NCI-H82 (cell line): ENCODE measurements at regions not wholly inside any gene's neighbourhood (a gene's known extent, or its start where the extent isn't known, plus 50 kb on each side); places are given as distances from the start of the nearest gene placed in this dataset.
"Not testable (repeated sequence)": the region's sequence is repeated elsewhere in the genome, so short reads cannot be mapped to it uniquely, and the experiment has no call there.

Experiments
- DNase-seq: peaks from one replicate; lab custom pipeline; 2025; lab: John Stamatoyannopoulos, UW

- no peak for DNase-seq
Observed at GRCh38 chr16:88303890-88304819, 78.6 kb upstream of the ZNF469 start.

DNA sequence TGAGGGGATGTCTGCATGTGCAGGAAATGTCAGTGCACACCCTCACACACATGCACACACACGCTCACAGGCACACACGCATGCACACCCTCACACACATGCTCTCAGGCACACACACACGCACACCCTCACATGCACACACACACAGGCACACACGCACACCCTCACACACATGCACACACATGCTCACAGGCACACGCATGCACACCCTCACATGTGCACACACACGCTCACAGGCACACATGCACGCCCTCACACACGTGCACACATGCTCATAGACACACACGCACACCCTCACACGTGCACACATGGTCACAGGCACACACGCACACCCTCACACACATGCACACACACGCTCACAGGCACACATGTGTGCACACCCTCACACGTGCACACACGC lies 77.6 kb upstream of the ZNF469 start:
- DNase-seq = no peak

- no peak for DNase-seq
Observed at GRCh38 chr16:88306411-88306810, 76.3 kb upstream of the ZNF469 start.

DNA sequence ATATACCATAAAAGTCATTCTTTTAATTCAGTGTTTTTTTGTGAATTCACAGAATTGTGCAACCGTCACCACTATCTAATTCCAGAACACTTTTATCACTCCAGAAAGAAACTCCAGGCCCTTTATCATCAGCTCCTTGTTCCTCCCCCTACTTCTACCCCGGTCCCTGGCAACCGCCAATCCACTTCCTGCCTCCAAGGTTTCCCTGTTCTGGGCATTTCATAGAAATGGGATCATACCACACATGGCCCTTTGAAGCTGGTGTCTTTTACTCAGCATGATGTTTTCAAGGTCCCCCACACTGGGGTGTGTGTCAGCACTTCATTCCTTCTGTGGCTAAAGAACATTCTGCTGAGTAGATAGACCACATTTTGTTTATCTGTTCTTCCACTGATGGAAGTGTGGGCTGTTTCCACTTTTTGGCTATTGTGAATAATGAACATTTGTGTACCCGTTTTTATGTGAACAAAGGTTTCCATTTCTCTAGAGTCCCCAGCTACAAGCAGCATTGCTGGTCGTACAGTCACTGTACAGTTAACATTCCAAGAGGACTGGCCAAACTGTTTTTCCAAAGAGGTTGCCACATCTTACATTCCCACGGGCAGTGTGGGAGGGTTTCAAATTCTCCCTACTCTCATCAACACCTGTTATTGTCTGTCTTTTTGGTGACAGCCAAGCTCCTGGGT lies 75.8 kb upstream of the ZNF469 start:
- no peak for DNase-seq

GRCh38 chr16:88308441-88309173 lies 74.2 kb upstream of the ZNF469 start:
- DNase-seq = no peak

DNA sequence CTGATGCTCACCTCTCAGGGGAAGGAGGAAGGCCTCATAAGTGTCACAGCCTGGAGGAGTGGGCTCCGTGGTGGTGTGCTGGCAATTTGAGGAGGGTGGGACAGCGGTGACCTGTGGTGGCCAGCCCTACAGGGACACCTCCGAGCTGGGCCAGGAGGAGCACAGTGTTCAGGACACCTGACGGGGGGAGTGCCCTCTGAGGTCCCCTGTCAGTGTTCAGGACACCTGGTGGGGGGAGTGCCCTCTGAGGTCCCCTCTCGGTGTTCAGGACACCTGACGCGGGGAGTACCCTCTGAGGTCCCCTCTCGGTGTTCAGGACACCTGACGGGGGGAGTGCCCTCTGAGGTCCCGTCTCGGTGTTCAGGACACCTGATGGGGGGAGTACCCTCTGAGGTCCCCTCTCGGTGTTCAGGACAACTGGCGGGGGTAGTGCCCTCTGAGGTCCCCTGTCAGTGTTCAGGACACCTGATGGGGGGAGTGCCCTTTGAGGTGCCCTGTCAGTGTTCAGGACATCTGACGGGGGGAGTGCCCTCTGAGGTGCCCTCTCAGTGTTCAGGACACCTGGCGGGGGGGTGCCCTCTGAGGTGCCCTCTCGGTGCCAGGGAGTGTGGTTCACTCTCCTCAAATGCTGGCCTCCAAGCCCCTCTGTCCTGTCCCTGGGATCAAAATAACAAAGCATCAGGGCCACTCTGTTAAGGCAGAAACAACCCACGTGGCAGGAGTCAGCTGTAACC lies 73.4 kb upstream of the ZNF469 start:
- DNase-seq = no peak

GRCh38 chr16:88309908-88310265 lies 72.9 kb upstream of the ZNF469 start:
- DNase-seq = no peak

- DNase-seq = no peak
Observed at GRCh38 chr16:88310796-88311605, 71.8 kb upstream of the ZNF469 start.

DNA sequence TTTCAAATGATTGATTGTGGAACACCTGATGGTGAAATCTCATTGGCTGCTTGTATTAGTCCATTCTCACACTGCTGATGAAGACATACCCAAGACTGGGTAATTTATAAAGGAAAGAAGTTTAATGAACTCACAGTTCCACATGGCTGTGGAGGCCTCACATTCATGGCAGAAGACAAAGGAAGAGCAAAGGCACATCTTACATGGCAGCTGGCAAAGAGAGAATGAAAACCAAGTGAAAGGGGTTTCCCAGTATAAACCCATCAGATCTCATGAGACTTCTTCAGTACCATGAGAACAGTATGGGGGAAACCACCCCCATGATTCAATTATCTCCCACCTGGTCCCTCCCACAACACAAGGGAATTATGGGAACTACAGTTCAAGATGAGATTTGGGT lies 70.9 kb upstream of the ZNF469 start:
- not testable (repeated sequence) for DNase-seq

GRCh38 chr16:88312732-88313131 lies 70.0 kb upstream of the ZNF469 start:
- DNase-seq = no peak

DNA sequence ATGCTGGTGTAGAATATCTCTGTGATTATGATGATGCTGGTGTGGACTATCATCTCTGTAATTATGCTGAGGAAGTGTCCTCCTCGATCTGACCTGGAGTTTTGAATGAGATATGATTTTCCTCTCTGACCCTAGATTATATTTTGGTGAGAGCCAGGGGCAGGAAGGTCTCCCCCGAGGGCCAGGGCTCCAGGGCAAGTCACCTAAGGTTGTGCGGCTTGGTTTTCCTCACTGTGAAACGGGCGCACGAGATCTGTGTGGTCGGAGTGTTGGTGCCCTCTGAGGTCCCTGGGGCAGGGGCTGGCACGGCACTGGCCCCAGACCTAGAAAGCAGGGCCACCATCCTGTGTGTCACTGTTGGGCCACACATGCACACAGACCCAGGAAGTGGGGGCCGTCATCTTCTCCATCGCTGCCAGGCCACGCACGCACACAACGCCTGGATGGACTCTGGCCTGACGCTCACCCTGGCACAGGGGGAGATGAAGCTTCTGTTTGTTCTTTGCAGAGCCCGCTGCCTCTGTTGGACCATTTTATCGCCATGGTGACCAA lies 67.7 kb upstream of the ZNF469 start:
- no peak for DNase-seq

DNA sequence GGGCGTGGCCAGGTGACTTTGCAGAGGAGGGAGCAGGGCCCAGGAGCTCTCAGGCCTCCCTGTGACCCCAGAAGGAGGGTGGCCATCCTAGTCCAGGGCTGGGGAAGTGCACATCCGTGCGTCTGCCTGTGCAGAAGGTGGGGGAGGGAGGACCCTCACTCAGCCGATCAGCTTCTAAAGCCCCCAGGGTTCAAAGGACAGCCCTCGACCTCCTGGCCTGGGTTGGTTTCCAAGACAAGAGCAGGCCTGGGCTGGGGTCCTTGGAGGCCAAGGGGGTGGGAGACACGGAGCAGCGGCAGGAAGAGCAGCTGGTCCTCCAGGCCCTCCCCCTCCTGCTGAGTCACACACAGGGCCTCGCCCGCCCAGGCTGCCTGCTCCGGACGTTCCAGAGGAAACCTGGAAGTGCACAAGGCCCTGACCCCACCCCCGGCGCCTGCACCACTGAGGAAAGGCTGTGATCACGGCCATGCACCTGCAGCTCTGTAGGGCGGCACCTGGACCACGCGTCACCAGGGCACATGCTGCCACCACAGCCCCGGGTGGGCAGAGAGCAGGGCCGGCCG lies 67.1 kb upstream of the ZNF469 start:
- no peak for DNase-seq

DNA sequence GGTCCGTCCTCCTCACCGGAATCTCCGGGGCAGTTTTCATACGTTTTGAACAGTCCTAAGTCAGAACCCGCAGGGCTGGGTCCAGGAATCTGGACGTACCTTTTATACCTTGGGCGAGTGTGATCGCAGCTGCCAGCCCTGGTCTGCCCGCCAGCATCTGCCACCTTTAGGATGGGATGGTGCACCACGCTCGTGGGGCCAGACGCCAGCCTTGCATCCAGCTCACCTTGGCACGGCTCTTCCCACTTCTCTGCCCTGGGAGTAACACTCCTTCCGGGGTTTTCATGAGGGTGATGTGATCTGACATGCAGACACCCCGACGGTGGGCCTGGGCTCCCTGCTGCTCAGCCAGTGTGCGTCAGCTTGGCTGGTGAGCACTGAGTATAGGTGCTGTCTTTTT lies 66.6 kb upstream of the ZNF469 start:
- DNase-seq = no peak

DNA sequence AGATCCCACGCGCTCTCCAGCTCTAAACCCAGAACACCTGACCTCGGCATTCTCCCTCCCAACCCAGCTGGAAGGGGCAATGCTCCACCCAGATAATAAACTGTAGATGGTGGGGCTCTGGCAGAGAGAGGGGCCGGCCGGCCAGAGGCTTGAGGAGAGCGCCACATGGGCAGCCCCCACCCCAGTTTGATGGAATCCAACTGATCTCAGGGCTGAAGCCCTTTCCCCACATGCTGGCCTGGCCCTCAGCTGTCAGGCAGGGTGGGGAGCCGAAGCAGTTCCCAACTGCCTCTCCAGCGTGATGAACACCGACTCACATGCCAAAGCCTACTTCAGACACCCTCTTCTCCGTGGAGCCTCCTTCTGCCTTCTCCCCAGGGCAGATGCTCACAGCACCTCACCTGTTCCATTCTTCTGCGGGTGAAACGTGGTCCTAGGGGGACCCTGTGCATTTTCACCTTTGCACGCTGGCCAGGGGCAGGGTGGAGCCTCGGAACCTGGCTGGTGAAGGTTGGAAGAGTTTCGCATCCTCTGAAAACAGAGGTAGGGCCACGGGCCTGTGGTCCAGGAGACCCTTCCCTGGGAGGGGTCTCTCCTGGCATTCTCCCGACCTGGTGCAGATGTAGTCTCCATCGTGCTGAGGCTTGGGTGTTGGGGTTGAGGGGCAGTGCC lies 65.7 kb upstream of the ZNF469 start:
- no peak for DNase-seq

GRCh38 chr16:88317613-88317965 lies 65.2 kb upstream of the ZNF469 start:
- no peak for DNase-seq

GRCh38 chr16:88318051-88318450 lies 64.7 kb upstream of the ZNF469 start:
- DNase-seq = no peak

GRCh38 chr16:88318521-88318920 lies 64.2 kb upstream of the ZNF469 start:
- DNase-seq = no peak

- DNase-seq = no peak
Observed at GRCh38 chr16:88319116-88319965, 63.4 kb upstream of the ZNF469 start.

GRCh38 chr16:88320947-88321634 lies 61.7 kb upstream of the ZNF469 start:
- DNase-seq = no peak
